ENCODE measurements at regions not wholly inside any gene's neighbourhood (a gene's known extent, or its start where the extent isn't known, plus 50 kb on each side); places are given as distances from the start of the nearest gene placed in this dataset.

- TF ChIP-seq CTCF (IDR thresholded peaks at IDR 0.05) (no peak), POLR2A (IDR thresholded peaks at IDR 0.05) (no peak)
Observed at GRCh38 chr1:177573901-177574300, 396.0 kb downstream of the SEC16B start.
